Inflammatory macrophage treated with lipopolysaccharide for 1 hour (primary cell): ENCODE measurements at regions not wholly inside any gene's neighbourhood (a gene's known extent, or its start where the extent isn't known, plus 50 kb on each side); places are given as distances from the start of the nearest gene placed in this dataset.
"Not testable (repeated sequence)": the region's sequence is repeated elsewhere in the genome, so short reads cannot be mapped to it uniquely, and the experiment has no call there.

ENCODE experiments used
- DNase-seq, 2 donors: peaks; one replicate each; pipeline ENCODE4 v3.0.0-alpha.2; 2020 to 2022

GRCh38 chr4:187695531-187695930 lies 300.0 kb upstream of the ZFP42 start:
- not testable (repeated sequence) for DNase-seq

- DNase-seq = no peak
Observed at GRCh38 chr4:187711586-187711985, 284.0 kb upstream of the ZFP42 start.

GRCh38 chr4:187714957-187715356 lies 280.6 kb upstream of the ZFP42 start:
- DNase-seq = no peak

GRCh38 chr4:187715466-187715865 lies 280.1 kb upstream of the ZFP42 start:
- DNase-seq = no peak

- no peak for DNase-seq
Observed at GRCh38 chr4:187724456-187724855, 271.1 kb upstream of the ZFP42 start.

GRCh38 chr4:187726485-187726884 lies 269.1 kb upstream of the ZFP42 start:
- DNase-seq = no peak

GRCh38 chr4:187732524-187732923 lies 263.0 kb upstream of the ZFP42 start:
- no peak for DNase-seq

- DNase-seq = no peak
Observed at GRCh38 chr4:187739771-187740170, 255.8 kb upstream of the ZFP42 start.

GRCh38 chr4:187744911-187745310 lies 250.7 kb upstream of the ZFP42 start:
- DNase-seq = no peak

GRCh38 chr4:187750652-187751051 lies 244.9 kb upstream of the ZFP42 start:
- DNase-seq = not testable (repeated sequence)

GRCh38 chr4:187767158-187767557 lies 228.4 kb upstream of the ZFP42 start:
- no peak for DNase-seq

GRCh38 chr4:187767687-187768086 lies 227.9 kb upstream of the ZFP42 start:
- no peak for DNase-seq

GRCh38 chr4:187770345-187770744 lies 225.2 kb upstream of the ZFP42 start:
- no peak for DNase-seq

- no peak for DNase-seq
Observed at GRCh38 chr4:187777954-187778353, 217.6 kb upstream of the ZFP42 start.

GRCh38 chr4:187780070-187780469 lies 215.5 kb upstream of the ZFP42 start:
- no peak for DNase-seq

- DNase-seq = no peak
Observed at GRCh38 chr4:187782286-187782824, 213.2 kb upstream of the ZFP42 start.

GRCh38 chr4:187786190-187786589 lies 209.4 kb upstream of the ZFP42 start:
- DNase-seq = no peak

- no peak for DNase-seq
Observed at GRCh38 chr4:187789078-187789477, 206.5 kb upstream of the ZFP42 start.

- DNase-seq = no peak
Observed at GRCh38 chr4:187795737-187796136, 199.8 kb upstream of the ZFP42 start.

- no peak for DNase-seq
Observed at GRCh38 chr4:187798385-187798784, 197.2 kb upstream of the ZFP42 start.

- no peak for DNase-seq
Observed at GRCh38 chr4:187799735-187800134, 195.8 kb upstream of the ZFP42 start.

- DNase-seq = no peak
Observed at GRCh38 chr4:187811591-187811990, 184.0 kb upstream of the ZFP42 start.

GRCh38 chr4:187814737-187815465 lies 180.7 kb upstream of the ZFP42 start:
- DNase-seq = no peak

GRCh38 chr4:187826725-187827124 lies 168.8 kb upstream of the ZFP42 start:
- no peak for DNase-seq

- no peak for DNase-seq
Observed at GRCh38 chr4:187827631-187828030, 167.9 kb upstream of the ZFP42 start.
